ENCODE measurements at regions not wholly inside any gene's neighbourhood (a gene's known extent, or its start where the extent isn't known, plus 50 kb on each side); places are given as distances from the start of the nearest gene placed in this dataset.

GRCh38 chr3:43996379-43997301, 245.0 kb upstream of the TOPAZ1 start:
- Histone ChIP-seq H2AFZ (ENCODE audit: low read length) (peak overlapping the region; percentile 74), H3K4me2 (ENCODE audit: extremely low read depth, insufficient read depth, low read length) (peak overlapping the region; percentile 53), H3K27ac (ENCODE audit: insufficient read depth, low read length) (peak overlapping the region; percentile 42), H3K9me3 (ENCODE audit: control insufficient read depth, insufficient read depth, low read depth, low read length) (no peaks in the 10 kb centered on the region), H3K9ac (ENCODE audit: insufficient read depth, low read length) (peak overlapping the region; percentile 3), H3K4me3 (replicated peaks in 1 of 4; ENCODE audit: control extremely low read depth in 1 of 4, insufficient read depth in 1 of 4, low read depth in 3 of 4, low read length in 4 of 4) (peak overlapping the region; percentile 1 to 82 (median 56)), H3K79me2 (ENCODE audit: control insufficient read depth, insufficient read depth, low read length) (peaks cover 24% of the 10 kb centered on the region), H4K20me1 (ENCODE audit: control insufficient read depth, extremely low read depth, insufficient read depth, low read length) (no peaks in the 10 kb centered on the region), H3K4me1 (ENCODE audit: control insufficient read depth, extremely low read depth, insufficient read depth, low read length) (peaks cover 8% of the 10 kb centered on the region), H3K36me3 (ENCODE audit: control insufficient read depth, insufficient read depth, low read length) (no peaks in the 10 kb centered on the region), H3K27me3 (ENCODE audit: control insufficient read depth, insufficient read depth, low read length) (peaks cover 31% of the 10 kb centered on the region)
- TF ChIP-seq CTCF (conservative IDR thresholded peaks at IDR 0.05 in 1 of 2, IDR thresholded peaks at IDR 0.05 in 1 of 2; ENCODE audit: low read depth in 1 of 2, low read length in 2 of 2) (peak in 1 of 2 donors; percentile 47), EZH2 (IDR thresholded peaks at IDR 0.05; ENCODE audit: low read length, missing control alignments) (peak; percentile 90)
- peak in 1 of 2 donors; percentile 59 for DNase-seq (ENCODE audit: low read depth in 2 of 2)

- no peaks in the 10 kb centered on the region for H3K36me3 ChIP-seq (ENCODE audit: control insufficient read depth, insufficient read depth, low read length)
- peaks cover 31% of the 10 kb centered on the region for H3K27me3 ChIP-seq (ENCODE audit: control insufficient read depth, insufficient read depth, low read length)
- H3K9me3 ChIP-seq (ENCODE audit: control insufficient read depth, insufficient read depth, low read depth, low read length): no peaks in the 10 kb centered on the region
- no peak overlapping the region for H3K27ac ChIP-seq (ENCODE audit: insufficient read depth, low read length)
- H3K9ac ChIP-seq (ENCODE audit: insufficient read depth, low read length): no peak overlapping the region
- peak overlapping the region; percentile 88 for H3K4me2 ChIP-seq (ENCODE audit: extremely low read depth, insufficient read depth, low read length)
- peaks cover 31% of the 10 kb centered on the region for H3K79me2 ChIP-seq (ENCODE audit: control insufficient read depth, insufficient read depth, low read length)
- H3K4me3 ChIP-seq (replicated peaks in 1 of 4; ENCODE audit: control extremely low read depth in 1 of 4, insufficient read depth in 1 of 4, low read depth in 3 of 4, low read length in 4 of 4): peak overlapping the region; percentile 24 to 82 (median 56)
- no peak for TF ChIP-seq CTCF (conservative IDR thresholded peaks at IDR 0.05 in 1 of 2, IDR thresholded peaks at IDR 0.05 in 1 of 2; ENCODE audit: low read depth in 1 of 2, low read length in 2 of 2)
- DNase-seq (ENCODE audit: low read depth in 2 of 2): no peak
- peaks cover 8% of the 10 kb centered on the region for H3K4me1 ChIP-seq (ENCODE audit: control insufficient read depth, extremely low read depth, insufficient read depth, low read length)
- H2AFZ ChIP-seq (ENCODE audit: low read length): peak overlapping the region; percentile 74
- H4K20me1 ChIP-seq (ENCODE audit: control insufficient read depth, extremely low read depth, insufficient read depth, low read length): no peaks in the 10 kb centered on the region
These were observed 244.4 kb upstream of the TOPAZ1 start for GRCh38 chr3:43997316-43997715.

- Histone ChIP-seq H3K27me3 (ENCODE audit: control insufficient read depth, insufficient read depth, low read length) (peaks cover 31% of the 10 kb centered on the region), H3K79me2 (ENCODE audit: control insufficient read depth, insufficient read depth, low read length) (peaks cover 36% of the 10 kb centered on the region), H3K4me1 (ENCODE audit: control insufficient read depth, extremely low read depth, insufficient read depth, low read length) (peaks cover 8% of the 10 kb centered on the region), H2AFZ (ENCODE audit: low read length) (peak overlapping the region; percentile 21), H3K9ac (ENCODE audit: insufficient read depth, low read length) (no peak overlapping the region), H3K27ac (ENCODE audit: insufficient read depth, low read length) (peak overlapping the region; percentile 55), H4K20me1 (ENCODE audit: control insufficient read depth, extremely low read depth, insufficient read depth, low read length) (no peaks in the 10 kb centered on the region), H3K36me3 (ENCODE audit: control insufficient read depth, insufficient read depth, low read length) (no peaks in the 10 kb centered on the region), H3K4me3 (replicated peaks in 1 of 4; ENCODE audit: control extremely low read depth in 1 of 4, insufficient read depth in 1 of 4, low read depth in 3 of 4, low read length in 4 of 4) (peak overlapping the region; percentile 24 to 82 (median 50)), H3K4me2 (ENCODE audit: extremely low read depth, insufficient read depth, low read length) (peak overlapping the region; percentile 88), H3K9me3 (ENCODE audit: control insufficient read depth, insufficient read depth, low read depth, low read length) (no peaks in the 10 kb centered on the region)
- TF ChIP-seq CTCF (conservative IDR thresholded peaks at IDR 0.05 in 1 of 2, IDR thresholded peaks at IDR 0.05 in 1 of 2; ENCODE audit: low read depth in 1 of 2, low read length in 2 of 2) (no peak), EZH2 (IDR thresholded peaks at IDR 0.05; ENCODE audit: low read length, missing control alignments) (no peak)
- peak in 1 of 2 donors; percentile 16 for DNase-seq (ENCODE audit: low read depth in 2 of 2)
These were observed 243.8 kb upstream of the TOPAZ1 start for GRCh38 chr3:43997788-43998369.

Data from fibroblast of lung (primary cell).